NCI-H1930 (cell line): ENCODE measurements at regions not wholly inside any gene's neighbourhood (a gene's known extent, or its start where the extent isn't known, plus 50 kb on each side); places are given as distances from the start of the nearest gene placed in this dataset.

Experiments used
- DNase-seq, 2 experiments: peaks; one replicate each; lab custom pipeline; 2025; lab: John Stamatoyannopoulos, UW

GRCh38 chr11:43575913-43576310 lies 104.6 kb upstream of the HSD17B12 start:
- DNase-seq = no peak

GRCh38 chr11:43576320-43576802 lies 104.2 kb upstream of the HSD17B12 start:
- DNase-seq = no peak

GRCh38 chr11:43576803-43577521 lies 103.6 kb upstream of the HSD17B12 start:
- DNase-seq = peak; percentile 51 to 52

- DNase-seq = no peak
These were observed 102.8 kb upstream of the HSD17B12 start for GRCh38 chr11:43577566-43578264.

GRCh38 chr11:43578346-43579170 lies 102.0 kb upstream of the HSD17B12 start:
- no peak for DNase-seq

- DNase-seq = peak; percentile 10 to 43
These were observed 101.2 kb upstream of the HSD17B12 start for GRCh38 chr11:43579171-43579918.

GRCh38 chr11:43579919-43580276 lies 100.6 kb upstream of the HSD17B12 start:
- DNase-seq = no peak

GRCh38 chr11:43580735-43581369 lies 99.7 kb upstream of the HSD17B12 start:
- peak in 1 of 2 experiments; percentile 26 for DNase-seq

- no peak for DNase-seq
These were observed 99.0 kb upstream of the HSD17B12 start for GRCh38 chr11:43581370-43582023.

GRCh38 chr11:43582024-43582862 lies 98.3 kb upstream of the HSD17B12 start:
- no peak for DNase-seq

- DNase-seq = no peak
These were observed 97.6 kb upstream of the HSD17B12 start for GRCh38 chr11:43582863-43583462.

GRCh38 chr11:43583548-43583947 lies 97.0 kb upstream of the HSD17B12 start:
- no peak for DNase-seq

- DNase-seq = no peak
These were observed 94.5 kb upstream of the HSD17B12 start for GRCh38 chr11:43585877-43586608.

- no peak for DNase-seq
These were observed 90.8 kb upstream of the HSD17B12 start for GRCh38 chr11:43589601-43590250.

- DNase-seq = no peak
These were observed 79.0 kb upstream of the HSD17B12 start for GRCh38 chr11:43601511-43601910.

GRCh38 chr11:43602670-43603069 lies 77.9 kb upstream of the HSD17B12 start:
- DNase-seq = no peak

- no peak for DNase-seq
These were observed 66.3 kb upstream of the HSD17B12 start for GRCh38 chr11:43614214-43614613.

- DNase-seq = no peak
These were observed 60.6 kb upstream of the HSD17B12 start for GRCh38 chr11:43619863-43620505.
